GM12873 (cell line): ENCODE measurements at regions not wholly inside any gene's neighbourhood (a gene's known extent, or its start where the extent isn't known, plus 50 kb on each side); places are given as distances from the start of the nearest gene placed in this dataset.

Experiments
- TF ChIP-seq, protein P1 (sequence below): IDR thresholded peaks from 2 replicates; pipeline ENCODE4 v1.5.1; 2012; ENCODE audit warnings: low read depth, mild to moderate bottlenecking, moderate library complexity, low read length, control low read depth; ENCODE audit not compliant: insufficient read depth; ENCODE audit errors: missing control alignments

DNA sequence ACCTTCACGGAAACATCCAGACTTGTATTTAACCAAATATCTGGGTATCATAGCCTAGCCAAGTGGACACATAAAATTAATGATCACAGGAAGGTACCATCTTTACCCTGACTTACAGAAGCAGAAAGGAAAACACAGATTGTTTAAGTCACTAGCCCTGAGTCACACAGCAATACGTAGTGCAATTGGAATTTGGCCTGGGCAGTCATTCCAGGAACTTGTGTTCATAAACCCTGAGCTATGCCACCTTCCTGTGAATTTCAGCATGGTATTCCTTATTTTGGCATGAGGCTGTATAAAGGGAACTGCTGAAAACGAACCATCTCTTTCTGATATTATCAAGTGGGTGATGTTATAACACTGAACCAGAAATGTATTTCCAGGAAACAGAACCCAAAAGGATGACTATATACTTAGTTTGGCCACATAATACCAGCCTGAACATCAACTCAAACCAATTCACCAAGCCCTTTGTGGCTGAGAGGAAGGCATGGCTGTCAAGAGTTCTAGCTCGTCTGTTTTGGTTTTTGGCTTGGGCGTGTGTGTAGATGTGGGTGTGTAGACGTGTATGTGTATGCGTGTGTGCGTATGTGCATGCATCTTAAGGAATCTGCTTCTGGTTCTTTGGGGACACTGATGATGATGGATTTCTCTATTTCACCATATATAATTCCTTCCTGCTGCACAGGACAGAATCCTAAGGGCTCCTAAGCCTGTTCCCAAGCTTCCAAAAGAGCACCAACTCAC is 533.4 kb upstream of the ID2 start:
- TF ChIP-seq, protein P1, sequence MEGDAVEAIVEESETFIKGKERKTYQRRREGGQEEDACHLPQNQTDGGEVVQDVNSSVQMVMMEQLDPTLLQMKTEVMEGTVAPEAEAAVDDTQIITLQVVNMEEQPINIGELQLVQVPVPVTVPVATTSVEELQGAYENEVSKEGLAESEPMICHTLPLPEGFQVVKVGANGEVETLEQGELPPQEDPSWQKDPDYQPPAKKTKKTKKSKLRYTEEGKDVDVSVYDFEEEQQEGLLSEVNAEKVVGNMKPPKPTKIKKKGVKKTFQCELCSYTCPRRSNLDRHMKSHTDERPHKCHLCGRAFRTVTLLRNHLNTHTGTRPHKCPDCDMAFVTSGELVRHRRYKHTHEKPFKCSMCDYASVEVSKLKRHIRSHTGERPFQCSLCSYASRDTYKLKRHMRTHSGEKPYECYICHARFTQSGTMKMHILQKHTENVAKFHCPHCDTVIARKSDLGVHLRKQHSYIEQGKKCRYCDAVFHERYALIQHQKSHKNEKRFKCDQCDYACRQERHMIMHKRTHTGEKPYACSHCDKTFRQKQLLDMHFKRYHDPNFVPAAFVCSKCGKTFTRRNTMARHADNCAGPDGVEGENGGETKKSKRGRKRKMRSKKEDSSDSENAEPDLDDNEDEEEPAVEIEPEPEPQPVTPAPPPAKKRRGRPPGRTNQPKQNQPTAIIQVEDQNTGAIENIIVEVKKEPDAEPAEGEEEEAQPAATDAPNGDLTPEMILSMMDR, result no peak

DNA sequence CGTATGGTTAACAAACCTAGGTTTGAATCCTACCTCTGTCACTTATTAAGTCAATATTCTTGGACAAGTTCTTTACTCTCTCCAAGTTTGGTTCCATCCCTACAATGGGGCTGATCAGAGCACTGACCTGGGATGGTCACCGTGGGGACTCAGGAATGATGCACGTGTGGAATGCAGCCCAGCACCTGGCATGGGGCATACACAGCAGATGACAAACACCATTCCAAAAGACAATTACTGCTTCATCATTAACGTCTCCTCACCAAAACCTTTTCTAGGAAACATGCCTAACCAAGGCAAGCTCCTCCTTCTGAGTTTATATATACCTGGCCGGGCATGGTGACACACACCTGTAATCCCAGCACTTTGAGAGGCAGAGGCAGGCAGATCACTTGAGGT is 532.9 kb upstream of the ID2 start:
- TF ChIP-seq, protein P1, result no peak

DNA sequence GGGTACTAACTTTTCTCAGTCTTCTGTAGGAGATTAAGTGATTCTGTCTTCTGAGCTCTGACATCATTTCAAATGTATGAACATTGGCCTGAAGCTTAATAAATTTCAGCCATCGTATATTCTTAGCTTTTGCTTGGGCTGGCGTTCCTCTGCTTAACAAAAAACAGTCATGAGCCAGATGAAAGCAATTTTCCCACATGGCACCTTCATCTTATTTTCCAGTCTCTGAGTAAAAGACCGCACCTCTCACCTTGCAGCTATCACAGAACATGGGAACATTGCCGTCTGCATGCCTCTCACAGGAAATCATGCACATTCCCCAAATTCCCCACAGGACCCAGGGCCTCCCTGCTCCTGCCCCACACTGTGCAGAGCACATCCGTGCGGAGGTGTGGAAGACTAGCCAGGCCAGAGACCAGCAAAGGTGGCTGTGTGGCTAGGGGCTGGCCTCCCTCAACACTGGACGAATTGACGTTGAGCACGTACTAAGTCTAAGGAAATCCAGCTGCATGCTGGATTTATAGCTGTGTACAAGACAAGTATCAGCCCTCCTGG is 531.8 kb upstream of the ID2 start:
- TF ChIP-seq, protein P1, result no peak

DNA sequence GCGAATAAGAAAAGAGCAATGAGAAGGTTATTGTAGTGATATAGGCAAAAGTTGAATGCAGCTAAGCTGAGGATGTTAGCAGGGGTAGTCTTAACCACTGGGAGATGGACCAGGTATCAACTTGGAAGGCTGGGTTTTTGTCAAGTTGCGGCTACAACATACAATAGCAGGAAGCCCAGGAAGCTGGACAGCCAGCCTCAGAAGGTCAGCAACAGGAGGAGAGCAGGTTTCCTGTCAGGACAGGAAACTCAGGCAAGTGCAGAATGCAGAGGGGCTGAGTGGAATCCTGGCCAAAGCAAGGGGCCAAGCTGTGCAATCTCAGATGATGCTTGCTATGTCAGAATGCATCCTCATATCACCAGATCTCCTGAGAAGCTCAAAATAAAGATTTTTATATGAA is 530.0 kb upstream of the ID2 start:
- TF ChIP-seq, protein P1, result no peak

DNA sequence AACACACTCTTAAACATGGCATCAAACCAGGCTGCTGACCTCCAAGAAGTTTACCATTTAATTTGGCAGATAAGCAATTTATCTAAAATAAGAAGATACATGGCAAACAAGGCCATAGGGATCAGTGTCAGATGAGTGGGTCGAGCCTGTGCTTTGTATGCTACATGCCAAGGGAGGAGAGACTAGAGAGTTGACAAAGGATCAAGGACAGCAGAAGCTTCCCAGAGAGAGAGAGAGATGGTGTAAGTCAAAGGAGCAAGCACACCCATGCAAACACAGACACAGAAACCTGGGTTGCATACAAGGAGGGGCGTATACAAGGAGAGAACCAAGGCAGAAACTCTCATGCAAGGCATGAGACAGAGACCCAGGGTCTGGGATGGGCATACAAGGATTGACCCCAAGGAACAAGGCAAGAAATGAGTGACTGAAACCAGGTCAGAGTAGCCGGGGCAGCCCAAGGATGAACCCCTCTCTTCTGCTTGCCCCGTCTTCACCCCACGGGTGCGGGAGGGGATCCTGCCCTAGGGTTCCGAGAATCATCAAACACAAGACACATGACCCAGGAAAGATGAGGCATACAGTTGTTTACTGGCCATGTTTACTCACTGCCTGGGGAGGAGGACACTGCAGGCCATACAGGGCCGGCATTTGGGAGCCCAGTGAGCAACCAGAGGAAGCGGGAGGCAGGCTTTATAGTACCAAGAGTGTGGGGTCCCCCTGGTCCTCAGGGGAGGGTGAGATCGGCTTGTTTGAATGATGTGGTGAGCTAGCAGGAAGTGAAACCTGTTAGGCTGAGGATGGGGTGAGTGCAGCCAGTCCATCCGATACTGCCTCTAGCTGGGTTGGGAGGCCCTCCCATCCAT is 529.2 kb upstream of the ID2 start:
- TF ChIP-seq, protein P1, result no peak

- TF ChIP-seq, protein P1, result no peak
Observed at GRCh38 chr2:8153258-8153718, 528.6 kb upstream of the ID2 start.

DNA sequence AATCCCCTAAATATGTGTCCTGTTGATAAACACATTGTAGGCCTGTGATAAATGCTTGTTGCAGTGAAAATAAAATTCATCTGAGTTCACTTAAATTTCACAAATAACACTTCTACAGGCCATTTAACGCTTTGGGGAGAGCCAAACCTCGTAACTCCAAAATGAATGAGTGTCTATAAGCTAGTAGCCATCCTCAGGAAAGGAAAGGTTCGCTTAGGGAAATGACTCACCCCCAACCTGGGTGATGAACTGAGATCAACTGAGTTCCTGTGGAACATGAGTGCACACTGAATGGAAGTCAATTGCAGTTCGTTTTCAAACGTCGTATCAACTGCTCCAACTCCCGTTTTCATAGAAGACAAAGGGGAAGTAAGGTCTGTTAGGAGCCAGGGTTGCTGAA is 527.6 kb upstream of the ID2 start:
- TF ChIP-seq, protein P1, result no peak
